Left forelimb (tissue), 1 donor: ENCODE measurements at regions not wholly inside any gene's neighbourhood (a gene's known extent, or its start where the extent isn't known, plus 50 kb on each side); places are given as distances from the start of the nearest gene placed in this dataset.
"Not testable (repeated sequence)": the region's sequence is repeated elsewhere in the genome, so short reads cannot be mapped to it uniquely, and the experiment has no call there.

Experiments used
- DNase-seq: peaks from one replicate; pipeline ENCODE4 v3.0.0-alpha.2; 2018; ENCODE audit warnings: low spot score

- DNase-seq: no peak
These were observed 147.4 kb upstream of the RPS23 start for GRCh38 chr5:82425591-82425990.

GRCh38 chr5:82424211-82424610 is 146.1 kb upstream of the RPS23 start:
- no peak for DNase-seq

GRCh38 chr5:82422751-82423181 is 144.6 kb upstream of the RPS23 start:
- no peak for DNase-seq

- no peak for DNase-seq
These were observed 144.0 kb upstream of the RPS23 start for GRCh38 chr5:82422001-82422740.

- no peak for DNase-seq
These were observed 143.0 kb upstream of the RPS23 start for GRCh38 chr5:82421119-82421518.

GRCh38 chr5:82420524-82420923 is 142.4 kb upstream of the RPS23 start:
- DNase-seq: not testable (repeated sequence)

GRCh38 chr5:82419559-82420332 is 141.6 kb upstream of the RPS23 start:
- DNase-seq: no peak

- no peak for DNase-seq
These were observed 140.4 kb upstream of the RPS23 start for GRCh38 chr5:82418608-82418950.

- no peak for DNase-seq
These were observed 139.8 kb upstream of the RPS23 start for GRCh38 chr5:82417776-82418607.

- no peak for DNase-seq
These were observed 138.4 kb upstream of the RPS23 start for GRCh38 chr5:82416512-82416911.

GRCh38 chr5:82414041-82414388 is 135.9 kb upstream of the RPS23 start:
- no peak for DNase-seq

- DNase-seq: no peak
These were observed 135.3 kb upstream of the RPS23 start for GRCh38 chr5:82413302-82414040.

GRCh38 chr5:82408033-82408432 is 129.9 kb upstream of the RPS23 start:
- DNase-seq: no peak

- no peak for DNase-seq
These were observed 128.1 kb upstream of the RPS23 start for GRCh38 chr5:82406205-82406773.

- no peak for DNase-seq
These were observed 127.6 kb upstream of the RPS23 start for GRCh38 chr5:82405618-82406204.

- no peak for DNase-seq
These were observed 127.0 kb upstream of the RPS23 start for GRCh38 chr5:82405161-82405560.

- DNase-seq: no peak
These were observed 126.3 kb upstream of the RPS23 start for GRCh38 chr5:82404382-82404945.

GRCh38 chr5:82403724-82404123 is 125.6 kb upstream of the RPS23 start:
- no peak for DNase-seq

GRCh38 chr5:82403026-82403425 is 124.9 kb upstream of the RPS23 start:
- DNase-seq: no peak

- no peak for DNase-seq
These were observed 121.0 kb upstream of the RPS23 start for GRCh38 chr5:82399111-82399510.

GRCh38 chr5:82397741-82398320 is 119.7 kb upstream of the RPS23 start:
- DNase-seq: no peak
